Lower lobe of right lung (tissue), 2 donors: ENCODE measurements at regions not wholly inside any gene's neighbourhood (a gene's known extent, or its start where the extent isn't known, plus 50 kb on each side); places are given as distances from the start of the nearest gene placed in this dataset.

Experiments used
- ATAC-seq, 2 donors: fragments of 200-7000 bp; cut with Tn5 transposase; one replicate each; pipeline ENCODE4 v1.9.1; 2020 to 2022; ENCODE audit warnings: mild to moderate bottlenecking in 2 of 2, moderate library complexity in 2 of 2
- DNase-seq: peaks from one replicate; pipeline ENCODE4 v3.0.0-alpha.2; 2020
- H3K27ac ChIP-seq: fragments of 200-600 bp; one replicate; pipeline ENCODE4 v1.8.0; 2022
- H3K27me3 ChIP-seq: fragments of 200-600 bp; one replicate; pipeline ENCODE4 v1.8.0; 2022; ENCODE audit warnings: low read depth
- H3K36me3 ChIP-seq: fragments of 200-600 bp; one replicate; pipeline ENCODE4 v1.8.0; 2022; ENCODE audit warnings: mild to moderate bottlenecking
- H3K4me1 ChIP-seq: fragments of 200-600 bp; one replicate; pipeline ENCODE4 v1.8.0; 2022
- H3K4me3 ChIP-seq: fragments of 200-600 bp; one replicate; pipeline ENCODE4 v1.8.0; 2022; ENCODE audit warnings: mild to moderate bottlenecking
- H3K9me3 ChIP-seq: fragments of 200-600 bp; one replicate; pipeline ENCODE4 v1.8.0; 2022
- CTCF ChIP-seq: fragments of 200-600 bp; IDR thresholded peaks from one replicate; pipeline ENCODE4 v1.8.0; 2022; ENCODE audit warnings: antibody characterized with exemption, mild to moderate bottlenecking
- intact Hi-C: fragments of 100-400 bp; cut with DNase I; formaldehyde crosslinking; loops from one replicate; pipeline ENCODE4 v1.11.0; 2022
- donor health status: DM: no; HTN: yes; CAD: no; lungs with severe emphysema.

- Histone ChIP-seq H3K4me3 (no peak overlapping the region), H3K36me3 (no peaks in the 10 kb centered on the region), H3K27ac (no peak overlapping the region), H3K9me3 (no peaks in the 10 kb centered on the region), H3K4me1 (no peaks in the 10 kb centered on the region), H3K27me3 (no peaks in the 10 kb centered on the region)
- DNase-seq (no peak), ATAC-seq (no peak)
- no peak for TF ChIP-seq CTCF
- intact Hi-C loops: no loop called here
Observed at GRCh38 chr11:26134481-26135355, 197.2 kb upstream of the ANO3 start.

- no peaks in the 10 kb centered on the region for H3K4me1 ChIP-seq
- no peaks in the 10 kb centered on the region for H3K9me3 ChIP-seq
- DNase-seq: no peak
- H3K27ac ChIP-seq: no peak overlapping the region
- H3K27me3 ChIP-seq: no peaks in the 10 kb centered on the region
- no peaks in the 10 kb centered on the region for H3K36me3 ChIP-seq
- H3K4me3 ChIP-seq: no peak overlapping the region
- intact Hi-C loops: no loop called here
- no peak for ATAC-seq
- no peak for TF ChIP-seq CTCF
Observed at GRCh38 chr11:26137651-26138050, 194.3 kb upstream of the ANO3 start.

GRCh38 chr11:26142891-26143290 lies 189.0 kb upstream of the ANO3 start:
- TF ChIP-seq CTCF: no peak
- DNase-seq (no peak), ATAC-seq (no peak)
- Histone ChIP-seq H3K36me3 (no peaks in the 10 kb centered on the region), H3K27me3 (no peaks in the 10 kb centered on the region), H3K27ac (no peak overlapping the region), H3K4me3 (no peak overlapping the region), H3K4me1 (no peaks in the 10 kb centered on the region), H3K9me3 (no peaks in the 10 kb centered on the region)
- intact Hi-C loops: no loop called here

GRCh38 chr11:26143566-26144290 lies 188.2 kb upstream of the ANO3 start:
- Histone ChIP-seq H3K9me3 (no peaks in the 10 kb centered on the region), H3K36me3 (no peaks in the 10 kb centered on the region), H3K4me1 (no peaks in the 10 kb centered on the region), H3K27ac (no peak overlapping the region), H3K27me3 (no peaks in the 10 kb centered on the region), H3K4me3 (no peak overlapping the region)
- ATAC-seq: no peak
- no peak for TF ChIP-seq CTCF
- intact Hi-C loops: no loop called here
- no peak for DNase-seq

- ATAC-seq: no peak
- H3K27me3 ChIP-seq: no peaks in the 10 kb centered on the region
- intact Hi-C loops: no loop called here
- no peak overlapping the region for H3K4me3 ChIP-seq
- no peak for TF ChIP-seq CTCF
- no peaks in the 10 kb centered on the region for H3K4me1 ChIP-seq
- H3K27ac ChIP-seq: no peak overlapping the region
- no peaks in the 10 kb centered on the region for H3K36me3 ChIP-seq
- no peaks in the 10 kb centered on the region for H3K9me3 ChIP-seq
- no peak for DNase-seq
Observed at GRCh38 chr11:26144291-26144690, 187.6 kb upstream of the ANO3 start.
